CD4-positive, alpha-beta T cell (primary cell): ENCODE measurements at regions not wholly inside any gene's neighbourhood (a gene's known extent, or its start where the extent isn't known, plus 50 kb on each side); places are given as distances from the start of the nearest gene placed in this dataset.

ENCODE experiments used
- ATAC-seq: fragments of 200-7000 bp; cut with Tn5 transposase; one replicate; pipeline ENCODE4 v1.10.0; 2022; ENCODE audit warnings: mild to moderate bottlenecking; ENCODE audit not compliant: poor library complexity
- CTCF ChIA-PET: fragments of 350-600 bp; sonication (Branson Sonifier 250); formaldehyde crosslinking; loops from one replicate; lab custom pipeline; 2021; ENCODE audit warnings: antibody characterized with exemption, inconsistent platforms; lab: Charles Lee
- POLR2A ChIA-PET: fragments of 350-600 bp; sonication (Branson Sonifier 250); formaldehyde crosslinking; loops from one replicate; lab custom pipeline; 2021; ENCODE audit warnings: antibody characterized with exemption, inconsistent platforms; lab: Charles Lee
- DNase-seq, 14 experiments: peaks; one replicate each; pipeline ENCODE4 v3.0.0-alpha.2; 2013 to 2020; ENCODE audit warnings: mixed read lengths in 2 of 14
- H3K27ac ChIP-seq, 2 donors: one replicate each; pipeline versions ENCODE4 v1.5.1 to v1.7.0; 2013; ENCODE audit warnings: low read length in 2 of 2, low read depth in 1 of 2, mild to moderate bottlenecking in 1 of 2
- H3K27me3 ChIP-seq, 2 experiments: 1 replicate in 1 of 2; 2 replicates in 1 of 2; pipeline versions ENCODE4 v1.6.1 to v1.7.0; 2013; ENCODE audit warnings: low read length in 2 of 2, control low read depth in 1 of 2, mild to moderate bottlenecking in 1 of 2, moderate library complexity in 1 of 2; ENCODE audit not compliant: insufficient read depth in 2 of 2, control insufficient read depth in 1 of 2
- H3K36me3 ChIP-seq: one replicate; pipeline ENCODE4 v1.6.1; 2013; ENCODE audit warnings: low read length, control low read depth; ENCODE audit not compliant: insufficient read depth
- H3K4me1 ChIP-seq: one replicate; pipeline ENCODE4 v1.6.1; 2013; ENCODE audit warnings: low read length, control low read depth; ENCODE audit not compliant: insufficient read depth
- H3K4me3 ChIP-seq: one replicate; pipeline ENCODE4 v1.5.1; 2013; ENCODE audit warnings: mild to moderate bottlenecking, low read length, moderate library complexity
- H3K9me3 ChIP-seq, 2 experiments: 1 replicate in 1 of 2; 2 replicates in 1 of 2; pipeline versions ENCODE4 v1.6.1 to v1.7.0; 2013; ENCODE audit warnings: low read length in 2 of 2, mild to moderate bottlenecking in 2 of 2, control low read depth in 1 of 2, moderate library complexity in 1 of 2; ENCODE audit not compliant: control insufficient read depth in 1 of 2, insufficient read depth in 1 of 2
- H3K27ac Mint-ChIP-seq: one replicate; pipeline ENCODE4 v1.8.0; 2020; ENCODE audit warnings: mixed read lengths
- H3K27me3 Mint-ChIP-seq: one replicate; pipeline ENCODE4 v1.8.0; 2021; ENCODE audit warnings: mixed read lengths
- H3K36me3 Mint-ChIP-seq: one replicate; pipeline ENCODE4 v1.8.0; 2021; ENCODE audit warnings: low read depth, mixed read lengths
- H3K4me1 Mint-ChIP-seq: one replicate; pipeline ENCODE4 v1.8.0; 2021; ENCODE audit warnings: low read depth, mixed read lengths
- H3K4me3 Mint-ChIP-seq: one replicate; pipeline ENCODE4 v1.8.0; 2020; ENCODE audit warnings: mild to moderate bottlenecking, mixed read lengths
- H3K9me3 Mint-ChIP-seq: one replicate; pipeline ENCODE4 v1.8.0; 2020; ENCODE audit warnings: mixed read lengths
- CTCF ChIP-seq: fragments of 200-600 bp; IDR thresholded peaks from one replicate; pipeline ENCODE4 v1.8.0; 2022; ENCODE audit warnings: antibody characterized with exemption, mild to moderate bottlenecking
- intact Hi-C, 2 experiments: fragments of 100-400 bp; cut with DNase I in 1 of 2; cut with micrococcal nuclease in 1 of 2; formaldehyde crosslinking; loops; one replicate each; pipeline versions ENCODE4 v1.15.1 to v1.9.0; 2023 to 2025; cut with DNase I, micrococcal nuclease

DNA sequence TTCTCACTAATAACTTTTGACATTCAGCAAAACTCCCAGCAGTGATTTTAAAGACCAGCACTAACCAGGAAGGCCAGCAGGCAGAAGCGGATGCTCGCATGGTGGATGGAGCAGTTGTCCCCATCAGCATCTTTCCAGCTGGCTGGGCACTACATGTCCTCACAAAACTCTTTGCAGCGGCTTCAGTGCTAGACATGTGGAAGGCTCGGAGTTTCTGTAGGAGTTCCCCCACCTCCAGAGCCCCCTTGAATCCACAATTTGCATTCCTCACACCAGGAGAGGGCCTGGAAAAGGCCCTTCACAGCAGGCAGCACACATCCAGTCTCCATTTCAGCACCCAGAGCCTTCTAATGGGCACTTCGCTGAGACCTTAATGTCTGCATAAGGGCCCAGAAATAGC lies 85.6 kb downstream of the APTX start:
- no peak overlapping the region for H3K27ac Mint-ChIP-seq
- ChIA-PET CTCF (no interaction called here), POLR2A (no interaction called here)
- Histone ChIP-seq H3K4me1 (no peaks in the 10 kb centered on the region), H3K9me3 (no peaks in the 10 kb centered on the region), H3K27me3 (no peaks in the 10 kb centered on the region), H3K36me3 (no peaks in the 10 kb centered on the region), H3K27ac (no peak overlapping the region), H3K4me3 (no peak overlapping the region)
- no peak for TF ChIP-seq CTCF
- H3K36me3 Mint-ChIP-seq = no peaks in the 10 kb centered on the region
- H3K9me3 Mint-ChIP-seq = no peaks in the 10 kb centered on the region
- no peak overlapping the region for H3K4me3 Mint-ChIP-seq
- DNase-seq (no peak), ATAC-seq (no peak)
- no peaks in the 10 kb centered on the region for H3K27me3 Mint-ChIP-seq
- H3K4me1 Mint-ChIP-seq = no peaks in the 10 kb centered on the region
- intact Hi-C loops = no loop called here

GRCh38 chr9:32918628-32919027 lies 82.8 kb downstream of the APTX start:
- POLR2A ChIA-PET = no interaction called here
- no peak for TF ChIP-seq CTCF

More at GRCh38 chr9:32918628-32919027, 82.8 kb downstream of the APTX start:
- Histone ChIP-seq H3K27ac (no peak overlapping the region), H3K4me1 (no peaks in the 10 kb centered on the region), H3K9me3 (no peaks in the 10 kb centered on the region), H3K36me3 (no peaks in the 10 kb centered on the region), H3K4me3 (no peak overlapping the region), H3K27me3 (no peaks in the 10 kb centered on the region)
- intact Hi-C loops = no loop called here
- no peaks in the 10 kb centered on the region for H3K9me3 Mint-ChIP-seq
- no peaks in the 10 kb centered on the region for H3K4me1 Mint-ChIP-seq
- no peak for DNase-seq
- H3K27ac Mint-ChIP-seq = no peak overlapping the region
- H3K36me3 Mint-ChIP-seq = no peaks in the 10 kb centered on the region
- no peak for ATAC-seq
- H3K27me3 Mint-ChIP-seq = no peaks in the 10 kb centered on the region
- CTCF ChIA-PET = no interaction called here
- no peak overlapping the region for H3K4me3 Mint-ChIP-seq
